Heart right ventricle (tissue), 16 donors: ENCODE measurements at regions not wholly inside any gene's neighbourhood (a gene's known extent, or its start where the extent isn't known, plus 50 kb on each side); places are given as distances from the start of the nearest gene placed in this dataset.

Experiments used
- ATAC-seq, 8 donors: fragments of 200-7000 bp; cut with Tn5 transposase; one replicate each; pipeline ENCODE4 v1.9.1; 2020; ENCODE audit warnings: mild to moderate bottlenecking in 8 of 8, moderate library complexity in 8 of 8, moderate number of reproducible peaks in 1 of 8
- DNase-seq, 2 donors: peaks; one replicate each; pipeline ENCODE4 v3.0.0-alpha.2; 2020
- H3K27ac ChIP-seq, 10 donors: fragments of 200-600 bp; sonication (generic) in 2 of 10; one replicate each; pipeline versions ENCODE4 v1.5.0 to v1.8.0; 2020 to 2022; ENCODE audit warnings: mild to moderate bottlenecking in 3 of 10
- H3K27me3 ChIP-seq, 7 donors: fragments of 200-600 bp; one replicate each; pipeline ENCODE4 v1.8.0; 2021 to 2022; ENCODE audit warnings: mild to moderate bottlenecking in 2 of 7
- H3K36me3 ChIP-seq, 9 donors: fragments of 200-600 bp; sonication (generic) in 1 of 9; one replicate each; pipeline versions ENCODE4 v1.5.0 to v1.8.0; 2020 to 2022; ENCODE audit warnings: mild to moderate bottlenecking in 2 of 9
- H3K4me1 ChIP-seq, 9 donors: fragments of 200-600 bp; sonication (generic) in 1 of 9; one replicate each; pipeline versions ENCODE4 v1.5.0 to v1.8.0; 2020 to 2022; ENCODE audit warnings: mild to moderate bottlenecking in 4 of 9
- H3K4me3 ChIP-seq, 10 donors: fragments of 200-600 bp; sonication (generic) in 2 of 10; one replicate each; pipeline versions ENCODE4 v1.5.0 to v1.8.0; 2020 to 2022; ENCODE audit warnings: mild to moderate bottlenecking in 7 of 10, moderate library complexity in 2 of 10
- H3K9me3 ChIP-seq, 11 donors: fragments of 200-600 bp in 10 of 11; sonication (generic) in 2 of 11; one replicate each; pipeline versions ENCODE4 v1.5.0 to v1.8.0; 2013 to 2022; ENCODE audit warnings: mild to moderate bottlenecking in 2 of 11, control low read depth in 1 of 11, moderate library complexity in 1 of 11
- WGBS, 2 donors: extraction: QIAGEN DNeasy Blood & Tissue Kit; methylation state at CpG; one replicate each; pipeline ENCODE4 v1.1.7; 2013; ENCODE audit warnings: inconsistent platforms in 1 of 2; 5-methylcytosine and 5-hydroxymethylcytosine counted together
- intact Hi-C, 10 donors: fragments of 100-400 bp; cut with DNase I; formaldehyde crosslinking; loops; one replicate each; pipeline versions ENCODE4 v1.11.1 to v1.14.2; 2022
- TF ChIP-seq, protein P1 (sequence below), 9 donors: fragments of 200-600 bp; sonication (generic) in 2 of 9; IDR thresholded peaks; one replicate each; pipeline versions ENCODE4 v1.5.0 to v1.8.0; 2021 to 2022; ENCODE audit warnings: antibody characterized with exemption in 9 of 9, mild to moderate bottlenecking in 5 of 9, moderate library complexity in 1 of 9
- donor health status: Arrhythmogenic right ventricular cardiomyopathy.
- donor health status: ischemic (EF 13 %, LVEDD 7.1; RV severe dilation, severe dysfunction).
- donor health status: healthy with polysubstance abuse.
- donor health status: DM: no; HTN: yes; CAD: no.
- donor health status: DM: no; HTN: no; CAD: no.
- donor health status: ischemic (EF 25% LVEDD 6.9; RV normal size, moderate dysfunction).
- donor health status: ischemic (EF 25% LVEDD 5.7; RV mildly dilated, moderate dysfunction).
- donor health status: healthy.
- donor health status: DM: yes; HTN: yes; CAD: no.
- donor health status: Ischemic cardiomyopathy.
- donor health status: ischemic (EF 35%, LVEDD 5.7; RV mildly dilated, moderate dysfunction).
- donor health status: nonischemic (EF 11% LVEDD 7.7; RV severe dilation, severe dysfunction).
- donor health status: DM: yes; HTN: yes; CAD: no.
- donor health status: PGD.
- donor health status: ischemic (EF 29% LVEDD 5.4; RV normal size, mild dysfunction).
- donor health status: nonischemic (EF 23%, LVEDD 6.1; RV moderate dilation, normal function).

DNA sequence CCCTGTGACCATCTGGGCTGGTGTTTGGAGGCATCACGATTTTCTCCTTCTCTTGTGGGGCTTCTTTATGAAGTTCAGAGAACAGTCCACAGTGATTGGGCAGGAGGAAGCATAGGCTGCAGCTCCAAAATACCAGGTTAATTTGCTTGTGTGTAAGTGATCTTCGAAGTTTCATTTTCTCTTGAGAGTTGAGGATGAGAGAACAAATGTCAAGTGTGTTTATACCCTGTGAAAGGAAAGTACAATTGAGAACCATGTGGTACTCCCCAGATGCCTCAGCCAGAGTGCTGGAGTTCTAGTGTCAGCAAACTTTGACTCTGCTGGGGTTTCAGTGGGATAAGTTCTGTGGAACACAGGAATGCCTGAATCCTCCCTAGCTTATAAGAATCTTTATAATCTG is 357.1 kb upstream of the CFAP20DC start:
- Histone ChIP-seq H3K36me3 (no peaks in the 10 kb centered on the region), H3K27me3 (no peaks in the 10 kb centered on the region), H3K4me1 (no peaks in the 10 kb centered on the region), H3K4me3 (no peak overlapping the region), H3K9me3 (no peaks in the 10 kb centered on the region), H3K27ac (no peak overlapping the region)
- 72 to 76% methylated on average over 2 of the region's 2 CpGs for WGBS, 2 donors
- DNase-seq (no peak), ATAC-seq (no peak)
- intact Hi-C loops = no loop called here
- TF ChIP-seq, protein P1, sequence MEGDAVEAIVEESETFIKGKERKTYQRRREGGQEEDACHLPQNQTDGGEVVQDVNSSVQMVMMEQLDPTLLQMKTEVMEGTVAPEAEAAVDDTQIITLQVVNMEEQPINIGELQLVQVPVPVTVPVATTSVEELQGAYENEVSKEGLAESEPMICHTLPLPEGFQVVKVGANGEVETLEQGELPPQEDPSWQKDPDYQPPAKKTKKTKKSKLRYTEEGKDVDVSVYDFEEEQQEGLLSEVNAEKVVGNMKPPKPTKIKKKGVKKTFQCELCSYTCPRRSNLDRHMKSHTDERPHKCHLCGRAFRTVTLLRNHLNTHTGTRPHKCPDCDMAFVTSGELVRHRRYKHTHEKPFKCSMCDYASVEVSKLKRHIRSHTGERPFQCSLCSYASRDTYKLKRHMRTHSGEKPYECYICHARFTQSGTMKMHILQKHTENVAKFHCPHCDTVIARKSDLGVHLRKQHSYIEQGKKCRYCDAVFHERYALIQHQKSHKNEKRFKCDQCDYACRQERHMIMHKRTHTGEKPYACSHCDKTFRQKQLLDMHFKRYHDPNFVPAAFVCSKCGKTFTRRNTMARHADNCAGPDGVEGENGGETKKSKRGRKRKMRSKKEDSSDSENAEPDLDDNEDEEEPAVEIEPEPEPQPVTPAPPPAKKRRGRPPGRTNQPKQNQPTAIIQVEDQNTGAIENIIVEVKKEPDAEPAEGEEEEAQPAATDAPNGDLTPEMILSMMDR (IDR thresholded peaks at IDR 0.05) = no peak

DNA sequence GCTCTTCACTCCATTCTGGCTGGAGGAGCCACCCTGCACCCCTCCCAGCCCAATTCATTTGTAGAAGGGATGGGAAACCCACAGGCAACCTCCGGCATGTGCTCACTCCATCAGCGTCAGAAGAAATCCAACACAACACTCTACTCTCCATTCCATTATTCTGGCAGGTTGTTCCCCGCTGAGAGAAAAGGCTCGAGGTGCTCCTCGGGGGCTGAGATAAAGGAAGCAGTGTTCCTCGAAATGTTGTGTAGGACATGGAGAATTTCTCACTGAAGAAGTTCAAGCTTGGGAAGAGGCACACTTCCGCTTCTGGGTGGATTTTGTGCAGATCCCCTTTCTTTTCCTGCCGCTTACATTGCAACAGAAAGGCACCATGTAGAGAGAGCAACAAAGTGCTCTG is 355.0 kb upstream of the CFAP20DC start:
- 78 to 80% methylated on average over 8 of the region's 8 CpGs for WGBS, 2 donors
- TF ChIP-seq, protein P1 (IDR thresholded peaks at IDR 0.05) = no peak
- DNase-seq = no peak

DNA sequence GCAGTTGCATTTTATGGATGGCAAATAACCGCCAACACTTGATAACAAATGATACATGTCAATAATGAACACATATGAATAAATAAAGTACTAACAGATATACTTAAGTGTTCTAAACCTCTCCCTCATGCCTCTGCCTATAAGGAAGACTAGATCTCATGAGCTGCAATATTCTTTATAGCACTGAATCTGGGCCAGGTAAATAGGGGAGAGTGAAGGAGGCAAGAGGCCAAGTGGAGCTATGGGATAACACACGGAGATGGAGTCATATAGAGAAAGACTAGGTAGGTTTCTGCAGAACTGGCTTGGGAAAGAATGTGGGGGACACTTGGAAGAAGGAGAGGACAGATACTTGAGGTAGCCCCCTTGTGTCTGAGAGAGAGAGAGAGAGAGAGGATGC is 354.2 kb upstream of the CFAP20DC start:
- Histone ChIP-seq H3K9me3 (no peaks in the 10 kb centered on the region), H3K27me3 (no peaks in the 10 kb centered on the region), H3K27ac (no peak overlapping the region), H3K36me3 (no peaks in the 10 kb centered on the region), H3K4me1 (no peaks in the 10 kb centered on the region), H3K4me3 (no peak overlapping the region)
- intact Hi-C loops = no loop called here
- 83 to 88% methylated on average over 2 of the region's 2 CpGs for WGBS, 2 donors
- TF ChIP-seq, protein P1 (IDR thresholded peaks at IDR 0.05) = no peak
- DNase-seq = no peak
- ATAC-seq = no peak

More for the DNA sequence above, 355.0 kb upstream of the CFAP20DC start:
- Histone ChIP-seq H3K27me3 (no peaks in the 10 kb centered on the region), H3K4me1 (no peaks in the 10 kb centered on the region), H3K36me3 (no peaks in the 10 kb centered on the region), H3K27ac (no peak overlapping the region), H3K4me3 (no peak overlapping the region), H3K9me3 (no peaks in the 10 kb centered on the region)
- intact Hi-C loops = no loop called here
- ATAC-seq = no peak

DNA sequence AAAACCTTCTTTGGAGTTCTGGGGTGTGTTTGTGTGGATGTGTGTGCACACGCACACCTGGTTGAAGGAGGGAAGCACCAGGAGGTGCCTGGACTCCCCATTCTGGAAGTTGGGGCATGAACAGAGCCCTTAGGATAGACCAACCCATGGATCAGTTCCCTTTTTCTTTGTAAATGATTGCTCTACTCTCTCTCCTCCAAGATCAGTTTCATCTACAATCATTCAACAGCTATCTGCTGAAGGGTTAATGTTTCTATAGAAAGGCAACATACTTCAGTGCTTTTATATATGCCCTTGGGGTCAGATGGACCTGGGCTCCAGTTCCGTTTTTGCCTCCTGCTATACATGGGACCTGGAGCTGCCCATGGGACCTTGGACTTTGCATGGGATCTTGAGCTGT is 352.1 kb upstream of the CFAP20DC start:
- Histone ChIP-seq H3K4me1 (no peaks in the 10 kb centered on the region), H3K36me3 (no peaks in the 10 kb centered on the region), H3K27ac (no peak overlapping the region), H3K27me3 (no peaks in the 10 kb centered on the region), H3K9me3 (no peaks in the 10 kb centered on the region), H3K4me3 (no peak overlapping the region)
- no peak for DNase-seq
- ATAC-seq = no peak
- TF ChIP-seq, protein P1 (IDR thresholded peaks at IDR 0.05) = no peak
- WGBS, 2 donors = 77 to 78% methylated on average over 2 of the region's 2 CpGs
- intact Hi-C loops = no loop called here

DNA sequence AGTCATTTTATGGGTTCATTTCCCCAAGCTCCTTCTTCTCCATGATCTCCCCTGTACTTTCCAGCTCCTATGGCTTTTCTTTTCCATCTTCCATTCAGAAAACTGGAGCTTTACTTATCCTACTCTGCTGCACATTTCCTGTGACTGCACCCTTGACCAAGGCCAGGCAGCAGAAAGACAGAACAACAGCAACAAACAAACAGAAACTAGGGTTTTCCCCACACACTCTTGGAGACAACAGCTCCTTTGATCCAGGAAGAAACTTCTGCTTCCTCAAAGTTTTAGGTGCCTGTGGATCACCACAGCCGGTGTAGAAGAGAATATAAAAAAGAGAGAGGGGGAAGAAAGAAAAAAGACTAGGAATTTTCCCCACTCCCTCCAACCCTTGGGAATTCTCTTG is 342.3 kb upstream of the CFAP20DC start:
- DNase-seq (no peak), ATAC-seq (no peak)
- WGBS, 2 donors = 67 to 74% methylated on average over 1 of the region's 1 CpG
- Histone ChIP-seq H3K27me3 (no peaks in the 10 kb centered on the region), H3K4me3 (no peak overlapping the region), H3K4me1 (peaks cover 0 to 9% (median 0%) of the 10 kb centered on the region in 9 donors), H3K27ac (no peak overlapping the region), H3K9me3 (no peaks in the 10 kb centered on the region), H3K36me3 (no peaks in the 10 kb centered on the region)
- intact Hi-C loops = no loop called here
- TF ChIP-seq, protein P1 (IDR thresholded peaks at IDR 0.05) = no peak
